Psoas muscle (tissue), 7 donors: ENCODE measurements at regions not wholly inside any gene's neighbourhood (a gene's known extent, or its start where the extent isn't known, plus 50 kb on each side); places are given as distances from the start of the nearest gene placed in this dataset.

ENCODE experiments used
- ATAC-seq, 4 donors: fragments of 200-7000 bp; cut with Tn5 transposase; one replicate each; pipeline ENCODE4 v1.9.1; 2020; ENCODE audit warnings: moderate library complexity in 3 of 4, mild to moderate bottlenecking in 2 of 4
- DNase-seq, 2 donors: peaks; one replicate each; pipeline ENCODE4 v3.0.0-alpha.2; 2020
- H3K27ac ChIP-seq: fragments of 200-600 bp; one replicate; pipeline ENCODE4 v1.8.0; 2022
- H3K27me3 ChIP-seq, 3 donors: fragments of 200-600 bp in 1 of 3; one replicate each; pipeline versions ENCODE4 v1.6.1 to v1.8.0; 2013 to 2022; ENCODE audit warnings: low read length in 2 of 3, mild to moderate bottlenecking in 2 of 3, moderate library complexity in 1 of 3; ENCODE audit not compliant: insufficient read depth in 3 of 3
- H3K36me3 ChIP-seq, 2 donors: fragments of 200-600 bp in 1 of 2; one replicate each; pipeline versions ENCODE4 v1.6.1 to v1.8.0; 2013 to 2022; ENCODE audit warnings: low read depth in 1 of 2, mild to moderate bottlenecking in 1 of 2, moderate library complexity in 1 of 2; ENCODE audit not compliant: insufficient read depth in 1 of 2
- H3K4me1 ChIP-seq: fragments of 200-600 bp; one replicate; pipeline ENCODE4 v1.8.0; 2022
- H3K4me3 ChIP-seq: fragments of 200-600 bp; one replicate; pipeline ENCODE4 v1.8.0; 2022; ENCODE audit warnings: mild to moderate bottlenecking
- H3K9me3 ChIP-seq: fragments of 200-600 bp; one replicate; pipeline ENCODE4 v1.8.0; 2022
- CTCF ChIP-seq: fragments of 200-600 bp; IDR thresholded peaks from one replicate; pipeline ENCODE4 v1.8.0; 2022; ENCODE audit warnings: antibody characterized with exemption
- WGBS, 3 donors: extraction: QIAGEN DNeasy Blood & Tissue Kit; methylation state at CpG; one replicate each; pipeline versions ENCODE4 v1.1.6 to v1.1.7; 2013; 5-methylcytosine and 5-hydroxymethylcytosine counted together
- intact Hi-C, 2 donors: fragments of 100-400 bp; cut with DNase I; formaldehyde crosslinking; loops; one replicate each; pipeline versions ENCODE4 v1.11.0 to v1.14.2; 2022
- donor health status: healthy with polysubstance abuse.
- donor health status: DM: no; HTN: no; CAD: no; lungs with moderate emphysema.
- donor health status: Bipolar disorder and iron deficiency.
- donor health status: healthy.
- donor health status: DM: yes; HTN: yes; CAD: no.
- donor health status: DM: no; HTN: no; CAD: no.
- donor health status: DM: yes; HTN: yes; CAD: no.

GRCh38 chr10:28839600-28840007 is 162.3 kb downstream of the BAMBI start:
- ATAC-seq, result peak; percentile 55 to 84 (median 71)
- intact Hi-C loops, result no loop called here
- Histone ChIP-seq H3K36me3 (no peaks in the 10 kb centered on the region), H3K4me1 (peaks cover 19% of the 10 kb centered on the region), H3K4me3 (peak overlapping the region; percentile 33), H3K27me3 (no peaks in the 10 kb centered on the region), H3K27ac (peak overlapping the region; percentile 54), H3K9me3 (peaks cover 6% of the 10 kb centered on the region)
- no peak for TF ChIP-seq CTCF
- WGBS, 3 donors, result 5 to 18% (median 9%) methylated on average over 6 of the region's 6 CpGs
- DNase-seq, result no peak

- Histone ChIP-seq H3K27ac (peak overlapping the region; percentile 54), H3K9me3 (peaks cover 12% of the 10 kb centered on the region), H3K4me1 (peaks cover 19% of the 10 kb centered on the region), H3K4me3 (no peak overlapping the region), H3K27me3 (no peaks in the 10 kb centered on the region), H3K36me3 (no peaks in the 10 kb centered on the region)
- TF ChIP-seq CTCF, result no peak
- WGBS, 3 donors, result 72 to 92% (median 73%) methylated on average over 6 of the region's 6 CpGs
- DNase-seq (no peak), ATAC-seq (no peak)
- intact Hi-C loops, result no loop called here
Observed at GRCh38 chr10:28840202-28840601, 162.9 kb downstream of the BAMBI start.

GRCh38 chr10:28840971-28841370 is 163.7 kb downstream of the BAMBI start:
- DNase-seq, result no peak
- 69 to 86% (median 80%) methylated on average over 4 of the region's 4 CpGs for WGBS, 3 donors
- ATAC-seq, result no peak
- Histone ChIP-seq H3K4me1 (peaks cover 19% of the 10 kb centered on the region), H3K4me3 (no peak overlapping the region), H3K27me3 (no peaks in the 10 kb centered on the region), H3K36me3 (no peaks in the 10 kb centered on the region), H3K9me3 (peaks cover 16% of the 10 kb centered on the region), H3K27ac (peak overlapping the region; percentile 64)
- intact Hi-C loops, result no loop called here
- no peak for TF ChIP-seq CTCF

GRCh38 chr10:28841625-28842024 is 164.3 kb downstream of the BAMBI start:
- intact Hi-C loops, result no loop called here
- WGBS, 3 donors, result 20 to 33% (median 31%) methylated on average over 2 of the region's 2 CpGs
- H3K27ac ChIP-seq, result peak overlapping the region; percentile 79

More at GRCh38 chr10:28841625-28842024, 164.3 kb downstream of the BAMBI start:
- no peak for TF ChIP-seq CTCF
- peak in 1 of 2 donors; percentile 53 for DNase-seq
- Histone ChIP-seq H3K27me3 (no peaks in the 10 kb centered on the region), H3K4me3 (no peak overlapping the region), H3K9me3 (peaks cover 16% of the 10 kb centered on the region), H3K4me1 (peaks cover 19% of the 10 kb centered on the region), H3K36me3 (no peaks in the 10 kb centered on the region)
- ATAC-seq, result peak; percentile 88 to 94 (median 92)
